Thyroid gland (tissue), 4 donors: ENCODE measurements at regions not wholly inside any gene's neighbourhood (a gene's known extent, or its start where the extent isn't known, plus 50 kb on each side); places are given as distances from the start of the nearest gene placed in this dataset.
"Not testable (repeated sequence)": the region's sequence is repeated elsewhere in the genome, so short reads cannot be mapped to it uniquely, and the experiment has no call there.

Experiments used
- CTCF ChIP-seq, 6 experiments: fragments of 200-600 bp in 3 of 6; fragments of 450-650 bp in 3 of 6; sonication (generic) in 3 of 6; IDR thresholded peaks; one replicate each; pipeline ENCODE4 v1.5.1; 2016 to 2019; ENCODE audit warnings: antibody characterized with exemption in 6 of 6, mild to moderate bottlenecking in 2 of 6, inconsistent platforms in 1 of 6, moderate library complexity in 1 of 6
- POLR2A ChIP-seq, 2 donors: fragments of 450-650 bp; IDR thresholded peaks; one replicate each; pipeline ENCODE4 v1.6.1; 2017; ENCODE audit warnings: antibody characterized with exemption in 2 of 2, mild to moderate bottlenecking in 2 of 2, moderate library complexity in 1 of 2

GRCh38 chr5:1575991-1576714, 52.4 kb upstream of the LPCAT1 start:
- TF ChIP-seq CTCF, POLR2A (IDR thresholded peaks at IDR 0.05): not testable (repeated sequence)
